Stomach (tissue), 8 donors: ENCODE measurements at regions not wholly inside any gene's neighbourhood (a gene's known extent, or its start where the extent isn't known, plus 50 kb on each side); places are given as distances from the start of the nearest gene placed in this dataset.
A peak's percentile ranks its signal among the peaks of the same experiment; 100 is the strongest.

Experiments
- DNase-seq, 2 donors: peaks; one replicate each; pipeline versions ENCODE4 v3.0.0 to v3.0.0-alpha.2; 2013 to 2019
- H3K27ac ChIP-seq, 5 donors: fragments of 200-600 bp in 4 of 5; sonication (generic) in 4 of 5; one replicate each; pipeline ENCODE4 v1.5.1; 2013 to 2019; ENCODE audit warnings: mild to moderate bottlenecking in 1 of 5, moderate library complexity in 1 of 5
- H3K27me3 ChIP-seq, 3 donors: fragments of 200-600 bp; sonication (generic); one replicate each; pipeline ENCODE4 v1.5.1; 2017 to 2019; ENCODE audit warnings: mixed run types in 1 of 3
- H3K36me3 ChIP-seq, 4 donors: fragments of 200-600 bp; sonication (generic); 1 replicate in 3 of 4; 2 replicates in 1 of 4; pipeline ENCODE4 v1.5.1; 2016 to 2019
- H3K4me1 ChIP-seq, 4 donors: fragments of 200-600 bp; sonication (generic); one replicate each; pipeline ENCODE4 v1.5.1; 2016 to 2019
- H3K4me3 ChIP-seq, 4 donors: fragments of 200-600 bp; sonication (generic) in 3 of 4; one replicate each; pipeline ENCODE4 v1.5.1; 2016 to 2019; ENCODE audit warnings: mild to moderate bottlenecking in 1 of 4
- H3K9me3 ChIP-seq, 4 donors: fragments of 200-600 bp; sonication (generic); one replicate each; pipeline ENCODE4 v1.5.1; 2016 to 2019
- EP300 ChIP-seq: sonication (generic); formaldehyde crosslinking; IDR thresholded peaks from one replicate; pipeline ENCODE4 v1.6.1; 2017; ENCODE audit warnings: antibody characterized with exemption
- POLR2A ChIP-seq, 4 donors: fragments of 450-650 bp; IDR thresholded peaks; one replicate each; pipeline ENCODE4 v1.6.1; 2016; ENCODE audit warnings: antibody characterized with exemption in 4 of 4, control low read depth in 2 of 4, mild to moderate bottlenecking in 1 of 4, moderate library complexity in 1 of 4
- POLR2AphosphoS5 ChIP-seq, 3 donors: sonication (generic); formaldehyde crosslinking; IDR thresholded peaks; one replicate each; pipeline ENCODE4 v1.6.1; 2016; ENCODE audit warnings: antibody characterized with exemption in 3 of 3
- WGBS, 5 donors: extraction: QIAGEN DNeasy Blood & Tissue Kit in 3 of 5; methylation state at CpG; one replicate each; pipeline versions ENCODE4 v1.1.5 to v1.1.7; 2013 to 2018; 5-methylcytosine and 5-hydroxymethylcytosine counted together
- intact Hi-C: fragments of 100-400 bp; cut with DNase I; formaldehyde crosslinking; loops from one replicate; pipeline ENCODE4 v1.15.1; 2023; ENCODE audit warnings: low total_unique reads
- TF ChIP-seq, protein P1 (sequence below), 7 experiments: fragments of 450-650 bp in 4 of 7; fragments of 200-600 bp in 3 of 7; sonication (generic) in 3 of 7; IDR thresholded peaks; one replicate each; pipeline ENCODE4 v1.5.1; 2016 to 2019; ENCODE audit warnings: antibody characterized with exemption in 7 of 7, control low read depth in 2 of 7, mild to moderate bottlenecking in 1 of 7
- donor health status: healthy with polysubstance abuse.
- donor health status: Bipolar disorder and iron deficiency.
- donor health status: healthy.

GRCh38 chr14:89625244-89625713, 208.2 kb upstream of the FOXN3 start:
- WGBS, 5 donors, result 27 to 43% (median 32%) methylated on average over 20 of the region's 20 CpGs
- peaks cover 0 to 17% (median 12%) of the 10 kb centered on the region in 4 donors for H3K4me1 ChIP-seq
- TF ChIP-seq POLR2A (IDR thresholded peaks at IDR 0.05) (no peak), POLR2AphosphoS5 (IDR thresholded peaks at IDR 0.05) (no peak)
- peak overlapping the region in 1 of 5 donors; percentile 3 for H3K27ac ChIP-seq
- no peak overlapping the region for H3K4me3 ChIP-seq
- H3K9me3 ChIP-seq, result no peaks in the 10 kb centered on the region
- intact Hi-C loops, result no loop called here
- DNase-seq, result peak in 1 of 2 donors; percentile 89
- H3K36me3 ChIP-seq, result no peaks in the 10 kb centered on the region
- no peaks in the 10 kb centered on the region for H3K27me3 ChIP-seq

- peak overlapping the region in 1 of 5 donors; percentile 3 for H3K27ac ChIP-seq
- no peaks in the 10 kb centered on the region for H3K27me3 ChIP-seq
- WGBS, 5 donors, result 72 to 84% (median 75%) methylated on average over 15 of the region's 15 CpGs
- TF ChIP-seq, protein P1, sequence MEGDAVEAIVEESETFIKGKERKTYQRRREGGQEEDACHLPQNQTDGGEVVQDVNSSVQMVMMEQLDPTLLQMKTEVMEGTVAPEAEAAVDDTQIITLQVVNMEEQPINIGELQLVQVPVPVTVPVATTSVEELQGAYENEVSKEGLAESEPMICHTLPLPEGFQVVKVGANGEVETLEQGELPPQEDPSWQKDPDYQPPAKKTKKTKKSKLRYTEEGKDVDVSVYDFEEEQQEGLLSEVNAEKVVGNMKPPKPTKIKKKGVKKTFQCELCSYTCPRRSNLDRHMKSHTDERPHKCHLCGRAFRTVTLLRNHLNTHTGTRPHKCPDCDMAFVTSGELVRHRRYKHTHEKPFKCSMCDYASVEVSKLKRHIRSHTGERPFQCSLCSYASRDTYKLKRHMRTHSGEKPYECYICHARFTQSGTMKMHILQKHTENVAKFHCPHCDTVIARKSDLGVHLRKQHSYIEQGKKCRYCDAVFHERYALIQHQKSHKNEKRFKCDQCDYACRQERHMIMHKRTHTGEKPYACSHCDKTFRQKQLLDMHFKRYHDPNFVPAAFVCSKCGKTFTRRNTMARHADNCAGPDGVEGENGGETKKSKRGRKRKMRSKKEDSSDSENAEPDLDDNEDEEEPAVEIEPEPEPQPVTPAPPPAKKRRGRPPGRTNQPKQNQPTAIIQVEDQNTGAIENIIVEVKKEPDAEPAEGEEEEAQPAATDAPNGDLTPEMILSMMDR (IDR thresholded peaks at IDR 0.05), result no peak
- peak in 1 of 3 donors; percentile 15 for TF ChIP-seq POLR2AphosphoS5 (IDR thresholded peaks at IDR 0.05)
- H3K9me3 ChIP-seq, result no peaks in the 10 kb centered on the region
- intact Hi-C loops, result no loop called here
- DNase-seq, result no peak
- H3K4me3 ChIP-seq, result no peak overlapping the region
- H3K36me3 ChIP-seq, result no peaks in the 10 kb centered on the region
- H3K4me1 ChIP-seq, result peaks cover 0 to 22% (median 14%) of the 10 kb centered on the region in 4 donors
Measured at GRCh38 chr14:89624500-89625156, 207.6 kb upstream of the FOXN3 start.

- intact Hi-C loops, result no loop called here
- DNase-seq, result no peak
Measured at GRCh38 chr14:89621791-89622638, 205.0 kb upstream of the FOXN3 start.

DNA sequence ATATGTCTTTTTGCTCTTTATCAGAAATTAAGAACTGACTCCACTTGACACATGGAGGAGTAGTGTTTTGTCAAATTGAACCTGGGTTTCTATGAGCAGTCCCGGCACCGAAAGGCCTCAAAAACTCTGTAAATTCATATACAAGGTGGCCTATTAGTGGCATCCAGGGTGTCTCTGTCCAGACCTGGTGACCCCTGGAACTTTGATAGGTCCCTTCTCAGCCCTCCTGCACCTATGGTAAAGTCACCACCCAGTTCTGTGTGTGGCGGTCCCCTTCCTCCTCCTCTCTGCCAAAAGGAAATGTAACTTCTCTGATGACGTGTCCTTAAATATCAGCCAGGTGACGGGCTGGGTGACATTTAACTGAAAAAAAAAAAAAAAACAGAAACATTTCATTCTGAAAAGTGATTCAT, 204.0 kb upstream of the FOXN3 start:
- no peak overlapping the region for H3K4me3 ChIP-seq
- no peaks in the 10 kb centered on the region for H3K36me3 ChIP-seq
- no peaks in the 10 kb centered on the region for H3K27me3 ChIP-seq
- intact Hi-C loops, result no loop called here
- WGBS, 5 donors, result 34 to 68% (median 57%) methylated on average over 5 of the region's 5 CpGs
- TF ChIP-seq EP300 (no peak), POLR2AphosphoS5 (IDR thresholded peaks at IDR 0.05) (peak in 1 of 3 donors; percentile 39), POLR2A (IDR thresholded peaks at IDR 0.05) (no peak)
- TF ChIP-seq, protein P1 (IDR thresholded peaks at IDR 0.05), result no peak
- DNase-seq, result no peak
- peak overlapping the region; percentile 82 to 92 (median 87) for H3K27ac ChIP-seq
- H3K4me1 ChIP-seq, result peaks cover 9 to 47% (median 26%) of the 10 kb centered on the region in 4 donors
- H3K9me3 ChIP-seq, result no peaks in the 10 kb centered on the region

More at GRCh38 chr14:89621791-89622638, 205.0 kb upstream of the FOXN3 start:
- no peaks in the 10 kb centered on the region for H3K27me3 ChIP-seq
- 92 to 96% (median 93%) methylated on average over 13 to 14 of the region's 14 CpGs for WGBS, 5 donors
- H3K9me3 ChIP-seq, result no peaks in the 10 kb centered on the region
- peak overlapping the region in 1 of 5 donors; percentile 92 for H3K27ac ChIP-seq
- peaks cover 3 to 37% (median 18%) of the 10 kb centered on the region in 4 donors for H3K4me1 ChIP-seq
- no peak overlapping the region for H3K4me3 ChIP-seq
- TF ChIP-seq POLR2AphosphoS5 (IDR thresholded peaks at IDR 0.05) (no peak), EP300 (no peak), POLR2A (IDR thresholded peaks at IDR 0.05) (no peak)
- TF ChIP-seq, protein P1 (IDR thresholded peaks at IDR 0.05), result no peak
- no peaks in the 10 kb centered on the region for H3K36me3 ChIP-seq
